ENCODE measurements at regions not wholly inside any gene's neighbourhood (a gene's known extent, or its start where the extent isn't known, plus 50 kb on each side); places are given as distances from the start of the nearest gene placed in this dataset.

GRCh38 chr13:78161266-78161665 lies 242.6 kb upstream of the EDNRB start:
- DNase-seq (ENCODE audit: low spot score) (no peak), FAIRE-seq (no peak), ATAC-seq (no peak)
- H3K9ac ChIP-seq (ENCODE audit: insufficient read depth, low read depth, low read length): no peak overlapping the region
- ChIA-PET POLR2A (no interaction called here), CTCF (ENCODE audit: low intra/inter-chr PET ratio, low total read pairs) (no interaction called here)
- intact Hi-C loops (cut with micrococcal nuclease; ENCODE audit: unreplicated experiment): no loop called here
- no peaks in the 10 kb centered on the region for H3K4me1 ChIP-seq (ENCODE audit: insufficient read depth, low read length)
- no peak overlapping the region for H2AFZ ChIP-seq (ENCODE audit: low read length)
- TF ChIP-seq ETV6 (CRISPR knock-in tag; conservative IDR thresholded peaks at IDR 0.05) (no peak), PITX1 (CRISPR knock-in tag; IDR thresholded peaks at IDR 0.05) (no peak), SP4 (CRISPR knock-in tag; IDR thresholded peaks at IDR 0.05) (no peak), HNRNPH1 (optimal IDR thresholded peaks at IDR 0.05; ENCODE audit: low read depth, low read length) (no peak), ZNF17 (CRISPR knock-in tag; IDR thresholded peaks at IDR 0.05) (no peak), RAD21 (CRISPR knock-in tag; IDR thresholded peaks at IDR 0.05) (no peak), ZNF564 (CRISPR knock-in tag; IDR thresholded peaks at IDR 0.05) (no peak), ZNF580 (CRISPR knock-in tag; IDR thresholded peaks at IDR 0.05; ENCODE audit: borderline replicate concordance, low read depth) (no peak), ZBTB26 (CRISPR knock-in tag; IDR thresholded peaks at IDR 0.05; ENCODE audit: borderline replicate concordance) (no peak), ZNF512B (CRISPR knock-in tag; IDR thresholded peaks at IDR 0.05; ENCODE audit: borderline replicate concordance) (no peak), RFX3 (CRISPR knock-in tag; IDR thresholded peaks at IDR 0.05) (no peak), CSRNP2 (CRISPR knock-in tag; conservative IDR thresholded peaks at IDR 0.05; ENCODE audit: low read depth) (no peak), MTA1 (CRISPR knock-in tag; IDR thresholded peaks at IDR 0.05; ENCODE audit: borderline replicate concordance) (no peak), TRIM22 (IDR thresholded peaks at IDR 0.05) (no peak)
- no peaks in the 10 kb centered on the region for H3K79me2 ChIP-seq (ENCODE audit: insufficient read depth, low read length)
- in situ Hi-C loops (cut with HindIII; ENCODE audit: extremely low pct_ligation_motif_present, low pct_unique_long_range_greater_than_20kb): no loop called here
- H3K27ac ChIP-seq (ENCODE audit: extremely low read length, insufficient read depth, low read length): no peak overlapping the region
- no peak overlapping the region for H3K4me3 ChIP-seq (replicated peaks in 1 of 3; ENCODE audit: insufficient read depth in 1 of 3, low read depth in 2 of 3, low read length in 3 of 3)
- no peaks in the 10 kb centered on the region for H3K27me3 ChIP-seq (ENCODE audit: control insufficient read depth in 1 of 2, insufficient read depth in 2 of 2, low read length in 2 of 2)
- no peaks in the 10 kb centered on the region for H3K36me3 ChIP-seq (replicated peaks in 1 of 2; ENCODE audit: control insufficient read depth in 1 of 2, insufficient read depth in 2 of 2, low read length in 2 of 2)
- H3K9me3 ChIP-seq (ENCODE audit: low read length): no peaks in the 10 kb centered on the region
- no peak overlapping the region for H3K4me2 ChIP-seq (ENCODE audit: low read depth, low read length)
- no TSS peak for BruUV-seq (replicated peaks)
- H4K20me1 ChIP-seq (ENCODE audit: insufficient read depth, low read length): no peaks in the 10 kb centered on the region

All from HepG2 (cell line).